HG03520 (cell line): ENCODE measurements at regions not wholly inside any gene's neighbourhood (a gene's known extent, or its start where the extent isn't known, plus 50 kb on each side); places are given as distances from the start of the nearest gene placed in this dataset.
"Not testable (repeated sequence)": the region's sequence is repeated elsewhere in the genome, so short reads cannot be mapped to it uniquely, and the experiment has no call there.

Experiments
- ATAC-seq: cut with Tn5 transposase; IDR thresholded peaks from one replicate; pipeline ENCODE4 v1.9.1; 2021; ENCODE audit warnings: mild to moderate bottlenecking, moderate library complexity; ENCODE audit not compliant: unreplicated experiment

GRCh38 chr10:8305876-8306652, 251.6 kb downstream of the GATA3 start:
- ATAC-seq = no peak

- no peak for ATAC-seq
These were observed 252.3 kb downstream of the GATA3 start for GRCh38 chr10:8306685-8307364.

- no peak for ATAC-seq
These were observed 256.4 kb downstream of the GATA3 start for GRCh38 chr10:8310930-8311329.

- no peak for ATAC-seq
These were observed 257.1 kb downstream of the GATA3 start for GRCh38 chr10:8311526-8312070.

GRCh38 chr10:8312079-8312478, 257.6 kb downstream of the GATA3 start:
- ATAC-seq = no peak

GRCh38 chr10:8312781-8313180, 258.3 kb downstream of the GATA3 start:
- no peak for ATAC-seq

- ATAC-seq = no peak
These were observed 260.0 kb downstream of the GATA3 start for GRCh38 chr10:8314486-8314885.

GRCh38 chr10:8315619-8316021, 261.1 kb downstream of the GATA3 start:
- ATAC-seq = peak; percentile 63

GRCh38 chr10:8316284-8316683, 261.8 kb downstream of the GATA3 start:
- ATAC-seq = no peak

GRCh38 chr10:8318429-8318828, 263.9 kb downstream of the GATA3 start:
- not testable (repeated sequence) for ATAC-seq

- no peak for ATAC-seq
These were observed 264.5 kb downstream of the GATA3 start for GRCh38 chr10:8318956-8319355.

GRCh38 chr10:8319704-8320103, 265.2 kb downstream of the GATA3 start:
- ATAC-seq = no peak

- ATAC-seq = no peak
These were observed 267.5 kb downstream of the GATA3 start for GRCh38 chr10:8321990-8322389.

GRCh38 chr10:8323428-8324054, 269.1 kb downstream of the GATA3 start:
- no peak for ATAC-seq

GRCh38 chr10:8325024-8325980, 270.8 kb downstream of the GATA3 start:
- no peak for ATAC-seq

- no peak for ATAC-seq
These were observed 272.1 kb downstream of the GATA3 start for GRCh38 chr10:8326396-8327139.

GRCh38 chr10:8327140-8327423, 272.6 kb downstream of the GATA3 start:
- no peak for ATAC-seq

- no peak for ATAC-seq
These were observed 276.9 kb downstream of the GATA3 start for GRCh38 chr10:8331387-8331786.

GRCh38 chr10:8331896-8332729, 277.6 kb downstream of the GATA3 start:
- peak; percentile 95 for ATAC-seq
